NT2/D1 (cell line): ENCODE measurements at regions not wholly inside any gene's neighbourhood (a gene's known extent, or its start where the extent isn't known, plus 50 kb on each side); places are given as distances from the start of the nearest gene placed in this dataset.

Source experiments
- YY1 ChIP-seq: IDR thresholded peaks from 2 replicates; pipeline ENCODE4 v1.6.1; 2011; ENCODE audit not compliant: insufficient read length, insufficient read depth
- ZNF274 ChIP-seq: IDR thresholded peaks from 2 replicates; pipeline ENCODE4 v1.6.1; 2011; ENCODE audit warnings: mild to moderate bottlenecking, low read depth, low read length

GRCh38 chr18:8515142-8515865 lies 93.9 kb upstream of the RAB12 start:
- no peak for TF ChIP-seq YY1
- TF ChIP-seq ZNF274 = no peak
